ENCODE measurements at regions not wholly inside any gene's neighbourhood (a gene's known extent, or its start where the extent isn't known, plus 50 kb on each side); places are given as distances from the start of the nearest gene placed in this dataset.

GRCh38 chr1:29695803-29696202 lies 459.5 kb downstream of the PTPRU start:
- Histone ChIP-seq H3K4me3 (replicated peaks in 1 of 3) (no peak overlapping the region), H3K27ac (no peak overlapping the region), H3K9me3 (no peaks in the 10 kb centered on the region), H3K36me3 (no peaks in the 10 kb centered on the region), H3K4me1 (no peaks in the 10 kb centered on the region), H3K27me3 (no peaks in the 10 kb centered on the region)
- no peak for TF ChIP-seq POLR2A (IDR thresholded peaks at IDR 0.05)
- TF ChIP-seq, protein P1, sequence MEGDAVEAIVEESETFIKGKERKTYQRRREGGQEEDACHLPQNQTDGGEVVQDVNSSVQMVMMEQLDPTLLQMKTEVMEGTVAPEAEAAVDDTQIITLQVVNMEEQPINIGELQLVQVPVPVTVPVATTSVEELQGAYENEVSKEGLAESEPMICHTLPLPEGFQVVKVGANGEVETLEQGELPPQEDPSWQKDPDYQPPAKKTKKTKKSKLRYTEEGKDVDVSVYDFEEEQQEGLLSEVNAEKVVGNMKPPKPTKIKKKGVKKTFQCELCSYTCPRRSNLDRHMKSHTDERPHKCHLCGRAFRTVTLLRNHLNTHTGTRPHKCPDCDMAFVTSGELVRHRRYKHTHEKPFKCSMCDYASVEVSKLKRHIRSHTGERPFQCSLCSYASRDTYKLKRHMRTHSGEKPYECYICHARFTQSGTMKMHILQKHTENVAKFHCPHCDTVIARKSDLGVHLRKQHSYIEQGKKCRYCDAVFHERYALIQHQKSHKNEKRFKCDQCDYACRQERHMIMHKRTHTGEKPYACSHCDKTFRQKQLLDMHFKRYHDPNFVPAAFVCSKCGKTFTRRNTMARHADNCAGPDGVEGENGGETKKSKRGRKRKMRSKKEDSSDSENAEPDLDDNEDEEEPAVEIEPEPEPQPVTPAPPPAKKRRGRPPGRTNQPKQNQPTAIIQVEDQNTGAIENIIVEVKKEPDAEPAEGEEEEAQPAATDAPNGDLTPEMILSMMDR (IDR thresholded peaks at IDR 0.05): no peak
- no peak for DNase-seq
- intact Hi-C loops (cut with DNase I): no loop called here
- 74 to 77% methylated on average over 5 of the region's 5 CpGs for WGBS, 2 donors

DNA sequence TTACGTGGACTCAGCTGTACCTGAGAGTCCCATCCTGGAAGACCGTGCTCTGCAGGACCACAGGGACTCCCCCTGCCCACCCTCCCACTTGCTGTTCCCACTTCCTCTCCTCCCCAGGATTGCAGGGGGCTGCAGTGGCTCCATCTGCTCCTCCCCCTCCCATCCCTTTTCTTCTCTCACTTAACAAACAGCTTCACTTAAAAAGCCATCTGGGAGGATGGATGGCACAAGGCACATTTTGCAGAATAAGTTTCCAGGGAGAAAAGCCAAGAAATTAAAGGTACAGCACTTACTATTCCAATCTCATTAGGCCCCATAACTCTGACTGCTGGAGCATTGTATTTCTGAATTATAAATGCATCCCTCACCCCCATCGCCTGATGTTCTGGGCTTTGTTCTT lies 458.7 kb downstream of the PTPRU start:
- intact Hi-C loops (cut with DNase I): no loop called here
- Histone ChIP-seq H3K4me1 (no peaks in the 10 kb centered on the region), H3K9me3 (no peaks in the 10 kb centered on the region), H3K27me3 (no peaks in the 10 kb centered on the region), H3K4me3 (replicated peaks in 1 of 3) (no peak overlapping the region), H3K36me3 (no peaks in the 10 kb centered on the region), H3K27ac (no peak overlapping the region)
- no peak for TF ChIP-seq POLR2A (IDR thresholded peaks at IDR 0.05)
- TF ChIP-seq, protein P1 (IDR thresholded peaks at IDR 0.05): no peak
- DNase-seq: no peak
- 59 to 61% methylated on average over 3 of the region's 3 CpGs for WGBS, 2 donors

GRCh38 chr1:29691499-29691898 lies 455.2 kb downstream of the PTPRU start:
- no peak for TF ChIP-seq POLR2A (IDR thresholded peaks at IDR 0.05)
- TF ChIP-seq, protein P1 (IDR thresholded peaks at IDR 0.05): no peak
- Histone ChIP-seq H3K27me3 (no peaks in the 10 kb centered on the region), H3K4me1 (no peaks in the 10 kb centered on the region), H3K9me3 (no peaks in the 10 kb centered on the region), H3K36me3 (no peaks in the 10 kb centered on the region), H3K4me3 (replicated peaks in 1 of 3) (no peak overlapping the region), H3K27ac (no peak overlapping the region)
- no peak for DNase-seq
- 73 to 81% methylated on average over 5 of the region's 5 CpGs for WGBS, 2 donors
- intact Hi-C loops (cut with DNase I): no loop called here

- Histone ChIP-seq H3K36me3 (no peaks in the 10 kb centered on the region), H3K4me3 (replicated peaks in 1 of 3) (no peak overlapping the region), H3K27ac (no peak overlapping the region), H3K9me3 (no peaks in the 10 kb centered on the region), H3K27me3 (no peaks in the 10 kb centered on the region), H3K4me1 (no peaks in the 10 kb centered on the region)
- 64 to 65% methylated on average over 9 of the region's 9 CpGs for WGBS, 2 donors
- intact Hi-C loops (cut with DNase I): no loop called here
- DNase-seq: no peak
- TF ChIP-seq, protein P1 (IDR thresholded peaks at IDR 0.05): no peak
- no peak for TF ChIP-seq POLR2A (IDR thresholded peaks at IDR 0.05)
Observed at GRCh38 chr1:29690156-29690555, 453.8 kb downstream of the PTPRU start.

- intact Hi-C loops (cut with DNase I): no loop called here
- H3K4me3 ChIP-seq (replicated peaks in 1 of 3): no peak overlapping the region
- H3K36me3 ChIP-seq: no peaks in the 10 kb centered on the region
- no peak overlapping the region for H3K27ac ChIP-seq
- no peaks in the 10 kb centered on the region for H3K9me3 ChIP-seq
- TF ChIP-seq POLR2A (IDR thresholded peaks at IDR 0.05): no peak
- TF ChIP-seq, protein P1 (IDR thresholded peaks at IDR 0.05): no peak
- H3K4me1 ChIP-seq: no peaks in the 10 kb centered on the region
- H3K27me3 ChIP-seq: no peaks in the 10 kb centered on the region
- WGBS, 2 donors: 62 to 65% methylated on average over 5 to 13 of the region's 13 CpGs
- no peak for DNase-seq
Observed at GRCh38 chr1:29689372-29690030, 453.2 kb downstream of the PTPRU start.

All from thyroid gland (tissue), 4 donors.